Prostate gland (tissue), 2 donors: ENCODE measurements at regions not wholly inside any gene's neighbourhood (a gene's known extent, or its start where the extent isn't known, plus 50 kb on each side); places are given as distances from the start of the nearest gene placed in this dataset.

Source experiments
- DNase-seq: peaks from one replicate; pipeline ENCODE4 v3.0.0-alpha.2; 2019; ENCODE audit warnings: low spot score
- H3K27ac ChIP-seq, 2 donors: fragments of 200-600 bp; sonication (generic); 2 replicates each; pipeline ENCODE4 v1.5.1; 2017 to 2019
- H3K27me3 ChIP-seq: fragments of 200-600 bp; sonication (generic); replicated peaks from 2 replicates; pipeline ENCODE4 v1.5.1; 2019; ENCODE audit not compliant: insufficient read depth
- H3K36me3 ChIP-seq, 2 donors: fragments of 200-600 bp; sonication (generic); 1 replicate in 1 of 2; 2 replicates in 1 of 2; pipeline versions ENCODE4 v1.5.1 to v1.8.1; 2017 to 2019
- H3K4me1 ChIP-seq: fragments of 200-600 bp; sonication (generic); replicated peaks from 2 replicates; pipeline ENCODE4 v1.5.1; 2019
- H3K4me3 ChIP-seq, 2 donors: fragments of 200-600 bp; sonication (generic); 2 replicates each; pipeline ENCODE4 v1.5.1; 2017 to 2019
- H3K9me3 ChIP-seq: fragments of 200-600 bp; sonication (generic); 2 replicates; pipeline ENCODE4 v1.5.1; 2017
- CTCF ChIP-seq, 4 experiments: fragments of 200-600 bp in 2 of 4; fragments of 450-650 bp in 2 of 4; sonication (generic) in 2 of 4; IDR thresholded peaks; 1 replicate in 3 of 4; 2 replicates in 1 of 4; pipeline ENCODE4 v1.5.1; 2016 to 2019; ENCODE audit warnings: antibody characterized with exemption in 4 of 4, mild to moderate bottlenecking in 2 of 4, moderate library complexity in 2 of 4
- POLR2A ChIP-seq: fragments of 450-650 bp; IDR thresholded peaks from one replicate; pipeline ENCODE4 v1.6.1; 2016; ENCODE audit warnings: antibody characterized with exemption, mild to moderate bottlenecking
- POLR2AphosphoS5 ChIP-seq: sonication (generic); formaldehyde crosslinking; IDR thresholded peaks from one replicate; pipeline ENCODE4 v1.6.1; 2017; ENCODE audit warnings: antibody characterized with exemption
- WGBS: methylation state at CpG from one replicate; pipeline ENCODE4 v1.1.5; 2018; 5-methylcytosine and 5-hydroxymethylcytosine counted together
- intact Hi-C: fragments of 100-400 bp; cut with DNase I; formaldehyde crosslinking; loops from one replicate; pipeline ENCODE4 v1.14.2; 2022

GRCh38 chr18:70489986-70490933, 201.4 kb downstream of the SOCS6 start:
- no peak for TF ChIP-seq POLR2A
- peak; percentile 29 to 64 (median 60) for TF ChIP-seq CTCF (IDR thresholded peaks at IDR 0.05)
- no peaks in the 10 kb centered on the region for H3K4me1 ChIP-seq
- H3K36me3 ChIP-seq: no peaks in the 10 kb centered on the region
- intact Hi-C loops: no loop called here
- H3K4me3 ChIP-seq: no peak overlapping the region
- H3K27ac ChIP-seq: no peak overlapping the region
- no peaks in the 10 kb centered on the region for H3K27me3 ChIP-seq
- peak; percentile 28 for DNase-seq
- H3K9me3 ChIP-seq: no peaks in the 10 kb centered on the region
- 16% methylated on average over 10 of the region's 10 CpGs for WGBS

- TF ChIP-seq POLR2AphosphoS5 (no peak), POLR2A (no peak), CTCF (IDR thresholded peaks at IDR 0.05) (no peak)
- Histone ChIP-seq H3K9me3 (no peaks in the 10 kb centered on the region), H3K4me1 (no peaks in the 10 kb centered on the region), H3K36me3 (no peaks in the 10 kb centered on the region), H3K4me3 (no peak overlapping the region), H3K27ac (no peak overlapping the region), H3K27me3 (no peaks in the 10 kb centered on the region)
- no peak for DNase-seq
- intact Hi-C loops: no loop called here
- 39% methylated on average over 4 of the region's 4 CpGs for WGBS
Observed at GRCh38 chr18:70489571-70489970, 200.7 kb downstream of the SOCS6 start.

GRCh38 chr18:70469916-70470315, 181.1 kb downstream of the SOCS6 start:
- TF ChIP-seq POLR2AphosphoS5: no peak
- no peak for TF ChIP-seq POLR2A
- TF ChIP-seq CTCF (IDR thresholded peaks at IDR 0.05): no peak
- H3K4me3 ChIP-seq: no peak overlapping the region
- no peaks in the 10 kb centered on the region for H3K36me3 ChIP-seq
- 50% methylated on average over 5 of the region's 5 CpGs for WGBS
- no peak overlapping the region for H3K27ac ChIP-seq
- intact Hi-C loops: no loop called here
- DNase-seq: no peak
- no peaks in the 10 kb centered on the region for H3K27me3 ChIP-seq
- H3K4me1 ChIP-seq: no peaks in the 10 kb centered on the region
- H3K9me3 ChIP-seq: no peaks in the 10 kb centered on the region

GRCh38 chr18:70468861-70469547, 180.2 kb downstream of the SOCS6 start:
- DNase-seq: no peak
- Histone ChIP-seq H3K4me3 (no peak overlapping the region), H3K27me3 (no peaks in the 10 kb centered on the region), H3K4me1 (no peaks in the 10 kb centered on the region), H3K36me3 (no peaks in the 10 kb centered on the region), H3K27ac (no peak overlapping the region), H3K9me3 (no peaks in the 10 kb centered on the region)
- TF ChIP-seq CTCF (IDR thresholded peaks at IDR 0.05): no peak
- no peak for TF ChIP-seq POLR2AphosphoS5
- TF ChIP-seq POLR2A: no peak
- intact Hi-C loops: no loop called here
- 84% methylated on average over 5 of the region's 5 CpGs for WGBS
